BE2C (cell line): ENCODE measurements at regions not wholly inside any gene's neighbourhood (a gene's known extent, or its start where the extent isn't known, plus 50 kb on each side); places are given as distances from the start of the nearest gene placed in this dataset.

ENCODE experiments used
- DNase-seq: peaks from one replicate; pipeline ENCODE4 v3.0.0-alpha.2; 2020
- H3K27me3 ChIP-seq: fragments of 250-450 bp; sonication (Bioruptor Pico); 2 replicates; pipeline ENCODE4 v1.5.1; 2020; ENCODE audit warnings: mild to moderate bottlenecking
- H3K36me3 ChIP-seq: fragments of 250-450 bp; sonication (Bioruptor Pico); 2 replicates; pipeline ENCODE4 v1.5.1; 2020; ENCODE audit warnings: mild to moderate bottlenecking
- H3K4me1 ChIP-seq: fragments of 250-450 bp; sonication (Bioruptor Pico); 2 replicates; pipeline ENCODE4 v1.5.1; 2020
- H3K4me3 ChIP-seq: 2 replicates; pipeline ENCODE4 v1.5.1; 2011; ENCODE audit warnings: low read depth, low read length
- H3K9me3 ChIP-seq: fragments of 250-450 bp; sonication (Bioruptor Pico); 2 replicates; pipeline ENCODE4 v1.5.1; 2020
- TF ChIP-seq, protein P1 (sequence below): IDR thresholded peaks from 2 replicates; pipeline ENCODE4 v1.5.1; 2012; ENCODE audit warnings: mild to moderate bottlenecking, low read depth, low read length

DNA sequence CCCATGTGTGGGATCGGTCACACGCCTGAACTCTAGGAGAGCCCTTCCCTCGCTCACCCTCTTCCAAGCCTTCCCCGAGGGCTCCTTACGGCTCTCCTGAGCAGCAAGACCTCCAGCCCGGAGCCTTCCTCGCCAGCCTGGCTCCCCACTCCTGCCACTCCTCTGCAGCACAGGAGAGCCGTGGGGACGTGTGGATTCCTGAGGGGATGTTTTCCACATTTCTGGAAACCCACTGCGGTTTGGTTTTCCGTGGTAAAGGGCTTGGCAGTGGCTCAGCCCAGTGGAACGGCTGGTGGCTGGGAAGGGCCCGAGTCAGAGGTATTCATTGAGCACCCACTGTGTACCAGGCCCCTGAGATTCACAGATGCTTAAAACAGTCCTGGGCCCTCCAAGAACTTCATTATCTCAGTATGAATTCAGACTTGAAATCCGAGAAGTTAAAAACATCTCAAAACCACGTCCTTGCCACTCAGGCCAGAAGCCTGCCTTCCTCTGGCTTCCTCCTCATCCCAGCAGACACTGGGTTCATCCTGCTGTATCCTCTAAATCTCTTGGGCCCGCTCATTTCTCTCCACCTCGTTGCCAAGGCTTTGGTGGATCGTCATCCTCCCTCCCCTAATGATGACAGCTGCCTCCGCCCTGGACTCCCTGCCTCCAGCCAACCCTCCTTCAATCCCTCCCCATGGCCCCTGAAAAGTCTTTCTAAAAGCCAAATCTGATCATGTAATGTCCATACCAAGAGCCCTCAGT is 109.6 kb downstream of the FGF18 start:
- peaks cover 4% of the 10 kb centered on the region for H3K4me1 ChIP-seq
- no peaks in the 10 kb centered on the region for H3K9me3 ChIP-seq
- H3K36me3 ChIP-seq = no peaks in the 10 kb centered on the region
- TF ChIP-seq, protein P1, sequence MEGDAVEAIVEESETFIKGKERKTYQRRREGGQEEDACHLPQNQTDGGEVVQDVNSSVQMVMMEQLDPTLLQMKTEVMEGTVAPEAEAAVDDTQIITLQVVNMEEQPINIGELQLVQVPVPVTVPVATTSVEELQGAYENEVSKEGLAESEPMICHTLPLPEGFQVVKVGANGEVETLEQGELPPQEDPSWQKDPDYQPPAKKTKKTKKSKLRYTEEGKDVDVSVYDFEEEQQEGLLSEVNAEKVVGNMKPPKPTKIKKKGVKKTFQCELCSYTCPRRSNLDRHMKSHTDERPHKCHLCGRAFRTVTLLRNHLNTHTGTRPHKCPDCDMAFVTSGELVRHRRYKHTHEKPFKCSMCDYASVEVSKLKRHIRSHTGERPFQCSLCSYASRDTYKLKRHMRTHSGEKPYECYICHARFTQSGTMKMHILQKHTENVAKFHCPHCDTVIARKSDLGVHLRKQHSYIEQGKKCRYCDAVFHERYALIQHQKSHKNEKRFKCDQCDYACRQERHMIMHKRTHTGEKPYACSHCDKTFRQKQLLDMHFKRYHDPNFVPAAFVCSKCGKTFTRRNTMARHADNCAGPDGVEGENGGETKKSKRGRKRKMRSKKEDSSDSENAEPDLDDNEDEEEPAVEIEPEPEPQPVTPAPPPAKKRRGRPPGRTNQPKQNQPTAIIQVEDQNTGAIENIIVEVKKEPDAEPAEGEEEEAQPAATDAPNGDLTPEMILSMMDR = no peak
- no peaks in the 10 kb centered on the region for H3K27me3 ChIP-seq
- no peak overlapping the region for H3K4me3 ChIP-seq
- no peak for DNase-seq

DNA sequence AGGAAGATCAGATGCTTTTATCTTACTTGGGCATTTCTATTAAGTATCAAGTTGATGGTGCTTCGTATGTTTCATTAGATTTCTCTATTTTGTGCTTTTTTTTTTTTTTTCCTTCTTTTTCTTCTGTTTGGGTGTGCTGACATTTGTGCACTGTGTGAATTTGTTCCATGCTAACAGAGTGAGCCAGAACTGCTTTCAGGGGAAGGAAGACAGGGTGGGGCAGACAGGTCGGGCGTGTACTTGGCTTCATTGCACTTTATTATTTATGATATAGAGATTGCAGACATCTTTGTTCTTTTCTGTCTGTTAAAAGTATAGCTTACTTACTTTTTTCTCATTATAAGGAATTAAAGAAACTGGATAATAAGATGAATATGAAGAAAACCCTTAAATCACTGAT is 112.2 kb downstream of the FGF18 start:
- no peaks in the 10 kb centered on the region for H3K27me3 ChIP-seq
- no peaks in the 10 kb centered on the region for H3K4me1 ChIP-seq
- TF ChIP-seq, protein P1 = no peak
- H3K4me3 ChIP-seq = no peak overlapping the region
- DNase-seq = no peak
- H3K9me3 ChIP-seq = no peaks in the 10 kb centered on the region
- H3K36me3 ChIP-seq = no peaks in the 10 kb centered on the region

DNA sequence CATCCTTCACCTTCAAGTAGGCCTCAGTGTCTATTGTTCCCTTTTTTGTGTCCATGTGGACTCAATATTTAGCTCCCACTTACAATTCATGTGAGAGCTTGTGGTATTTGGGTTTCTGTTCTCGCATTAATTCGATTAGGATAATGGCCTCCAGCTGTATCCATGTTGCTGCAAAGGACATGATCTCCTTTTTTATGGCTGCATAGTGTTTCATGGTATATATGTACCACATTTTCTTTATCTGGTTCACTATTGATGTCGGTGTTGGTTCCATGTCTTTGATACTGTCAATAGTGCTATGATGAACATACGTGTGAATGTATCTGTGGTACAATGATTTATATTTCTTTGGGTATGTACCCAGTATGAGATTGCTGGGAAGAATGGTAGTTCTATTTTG is 113.7 kb downstream of the FGF18 start:
- Histone ChIP-seq H3K4me3 (no peak overlapping the region), H3K4me1 (no peaks in the 10 kb centered on the region), H3K9me3 (no peaks in the 10 kb centered on the region), H3K27me3 (no peaks in the 10 kb centered on the region), H3K36me3 (no peaks in the 10 kb centered on the region)
- DNase-seq = no peak
- TF ChIP-seq, protein P1 = no peak

DNA sequence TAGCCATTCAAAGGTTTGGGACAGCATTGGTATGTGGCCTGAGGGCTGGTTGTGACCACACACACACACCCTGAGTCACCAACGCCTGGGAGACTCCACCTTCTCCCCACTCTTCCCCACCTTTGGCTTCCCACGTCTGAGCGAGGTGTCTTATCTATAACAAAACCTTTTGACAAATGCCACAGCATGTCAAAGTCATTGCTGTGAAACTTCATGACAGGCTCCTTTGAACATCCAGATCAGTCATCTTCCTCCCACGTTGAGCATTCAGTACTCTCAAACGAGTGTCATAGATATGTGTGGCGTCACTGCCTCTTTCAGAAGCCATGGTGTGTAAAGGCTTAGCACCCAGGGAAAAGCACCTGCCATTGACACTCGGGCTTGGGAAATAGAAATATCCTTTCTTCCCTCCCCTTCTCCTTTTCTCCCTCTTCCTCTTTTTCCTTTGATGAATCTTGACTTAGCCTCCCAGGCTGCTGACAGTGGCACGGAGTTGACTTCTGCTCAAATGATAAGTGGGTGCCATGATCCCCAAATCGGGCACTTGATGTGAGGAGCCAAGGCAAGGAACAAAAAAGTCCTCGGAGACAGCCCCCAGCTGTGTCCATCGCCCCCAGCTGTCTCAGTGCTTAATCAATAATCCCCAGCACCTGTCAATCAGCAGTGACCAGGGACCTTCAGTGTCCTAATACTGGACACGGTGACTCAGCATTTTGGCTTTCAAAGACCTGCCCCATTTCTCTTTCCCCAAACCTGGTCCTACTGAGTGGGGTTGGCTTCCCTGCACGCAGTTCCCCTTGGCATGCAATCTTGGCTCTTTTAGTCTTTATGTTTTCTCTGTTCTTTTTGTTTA is 114.8 kb downstream of the FGF18 start:
- Histone ChIP-seq H3K4me1 (no peaks in the 10 kb centered on the region), H3K36me3 (no peaks in the 10 kb centered on the region), H3K4me3 (no peak overlapping the region), H3K9me3 (no peaks in the 10 kb centered on the region), H3K27me3 (no peaks in the 10 kb centered on the region)
- TF ChIP-seq, protein P1 = no peak
- no peak for DNase-seq

DNA sequence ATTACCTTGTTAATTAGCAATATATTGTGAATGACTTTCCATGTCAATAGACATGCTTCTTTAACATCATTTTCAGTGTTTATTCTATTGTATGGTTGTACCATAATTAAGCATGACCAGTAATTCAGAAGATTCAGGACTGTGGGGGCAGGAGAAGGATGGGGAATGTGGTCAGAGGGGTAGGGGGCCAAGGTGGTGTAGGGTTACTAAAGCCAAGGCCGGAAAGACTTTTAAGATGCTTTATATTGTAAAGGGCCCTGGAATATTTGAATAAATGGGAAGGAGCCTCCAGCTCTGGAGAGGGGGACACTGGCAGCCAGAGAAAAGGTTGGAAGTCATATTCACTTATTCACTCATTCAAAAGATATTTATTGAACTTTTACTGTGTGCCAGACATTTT is 115.7 kb downstream of the FGF18 start:
- Histone ChIP-seq H3K4me1 (no peaks in the 10 kb centered on the region), H3K36me3 (no peaks in the 10 kb centered on the region), H3K27me3 (no peaks in the 10 kb centered on the region), H3K9me3 (no peaks in the 10 kb centered on the region), H3K4me3 (no peak overlapping the region)
- DNase-seq = no peak
- TF ChIP-seq, protein P1 = no peak
